ENCODE measurements at regions not wholly inside any gene's neighbourhood (a gene's known extent, or its start where the extent isn't known, plus 50 kb on each side); places are given as distances from the start of the nearest gene placed in this dataset.

GRCh38 chr22:27022896-27023361, 365.5 kb downstream of the MIAT start:
- no peak for DNase-seq

- DNase-seq = no peak
Measured at GRCh38 chr22:27023591-27023990, 366.2 kb downstream of the MIAT start.

- DNase-seq = no peak
Measured at GRCh38 chr22:27024982-27025381, 367.6 kb downstream of the MIAT start.

- DNase-seq = no peak
Measured at GRCh38 chr22:27028093-27028492, 370.7 kb downstream of the MIAT start.

- no peak for DNase-seq
Measured at GRCh38 chr22:27029584-27030130, 372.3 kb downstream of the MIAT start.

GRCh38 chr22:27032091-27032761, 374.8 kb downstream of the MIAT start:
- no peak for DNase-seq

GRCh38 chr22:27041745-27042310, 384.4 kb downstream of the MIAT start:
- no peak for DNase-seq

- DNase-seq = no peak
Measured at GRCh38 chr22:27043262-27043661, 385.9 kb downstream of the MIAT start.

GRCh38 chr22:27045103-27045947, 387.9 kb downstream of the MIAT start:
- no peak for DNase-seq

- no peak for DNase-seq
Measured at GRCh38 chr22:27046086-27046485, 388.7 kb downstream of the MIAT start.

- no peak for DNase-seq
Measured at GRCh38 chr22:27046603-27047002, 389.2 kb downstream of the MIAT start.

- no peak for DNase-seq
Measured at GRCh38 chr22:27050771-27051170, 393.4 kb downstream of the MIAT start.

- no peak for DNase-seq
Measured at GRCh38 chr22:27051407-27051806, 394.0 kb downstream of the MIAT start.

- no peak for DNase-seq
Measured at GRCh38 chr22:27057717-27058116, 400.3 kb downstream of the MIAT start.

- DNase-seq = no peak
Measured at GRCh38 chr22:27060190-27060589, 402.8 kb downstream of the MIAT start.

GRCh38 chr22:27062910-27063309, 405.5 kb downstream of the MIAT start:
- no peak for DNase-seq

GRCh38 chr22:27063406-27063805, 406.0 kb downstream of the MIAT start:
- DNase-seq = no peak

- no peak for DNase-seq
Measured at GRCh38 chr22:27063841-27064240, 406.5 kb downstream of the MIAT start.

GRCh38 chr22:27064386-27064785, 407.0 kb downstream of the MIAT start:
- no peak for DNase-seq

- no peak for DNase-seq
Measured at GRCh38 chr22:27065279-27065678, 407.9 kb downstream of the MIAT start.

GRCh38 chr22:27066856-27067255, 409.5 kb downstream of the MIAT start:
- no peak for DNase-seq

- DNase-seq = no peak
Measured at GRCh38 chr22:27068121-27068520, 410.7 kb downstream of the MIAT start.

GRCh38 chr22:27070594-27070993, 413.2 kb downstream of the MIAT start:
- no peak for DNase-seq

Measured in activated naive CD4-positive, alpha-beta T cell treated with Interleukin-2 at 50 U/mL for 16 hours (primary cell).